ENCODE measurements at regions not wholly inside any gene's neighbourhood (a gene's known extent, or its start where the extent isn't known, plus 50 kb on each side); places are given as distances from the start of the nearest gene placed in this dataset.

DNA sequence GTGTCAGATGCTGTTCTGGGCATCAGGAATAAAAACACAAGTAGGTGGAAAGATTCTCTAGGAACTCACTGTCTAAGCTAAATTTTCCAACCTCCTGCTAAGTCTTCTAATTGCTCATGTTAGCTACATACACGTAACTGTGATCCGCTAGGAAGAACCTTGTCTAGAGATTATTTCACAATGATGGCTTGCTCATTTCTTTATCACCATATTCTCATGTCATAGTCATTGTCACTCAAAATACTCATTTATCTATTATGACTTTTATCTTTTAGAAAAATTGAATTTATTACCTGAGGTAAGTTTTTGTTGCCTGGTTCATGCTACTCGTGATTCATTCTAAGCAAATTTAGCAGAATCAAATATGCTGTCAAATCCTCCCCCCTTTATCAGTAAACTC lies 1402.4 kb upstream of the FLRT2 start:
- TF ChIP-seq, protein P1, sequence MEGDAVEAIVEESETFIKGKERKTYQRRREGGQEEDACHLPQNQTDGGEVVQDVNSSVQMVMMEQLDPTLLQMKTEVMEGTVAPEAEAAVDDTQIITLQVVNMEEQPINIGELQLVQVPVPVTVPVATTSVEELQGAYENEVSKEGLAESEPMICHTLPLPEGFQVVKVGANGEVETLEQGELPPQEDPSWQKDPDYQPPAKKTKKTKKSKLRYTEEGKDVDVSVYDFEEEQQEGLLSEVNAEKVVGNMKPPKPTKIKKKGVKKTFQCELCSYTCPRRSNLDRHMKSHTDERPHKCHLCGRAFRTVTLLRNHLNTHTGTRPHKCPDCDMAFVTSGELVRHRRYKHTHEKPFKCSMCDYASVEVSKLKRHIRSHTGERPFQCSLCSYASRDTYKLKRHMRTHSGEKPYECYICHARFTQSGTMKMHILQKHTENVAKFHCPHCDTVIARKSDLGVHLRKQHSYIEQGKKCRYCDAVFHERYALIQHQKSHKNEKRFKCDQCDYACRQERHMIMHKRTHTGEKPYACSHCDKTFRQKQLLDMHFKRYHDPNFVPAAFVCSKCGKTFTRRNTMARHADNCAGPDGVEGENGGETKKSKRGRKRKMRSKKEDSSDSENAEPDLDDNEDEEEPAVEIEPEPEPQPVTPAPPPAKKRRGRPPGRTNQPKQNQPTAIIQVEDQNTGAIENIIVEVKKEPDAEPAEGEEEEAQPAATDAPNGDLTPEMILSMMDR (IDR thresholded peaks at IDR 0.05; ENCODE audit: borderline replicate concordance, control extremely low read depth, extremely low read depth, insufficient read depth, missing control alignments) = no peak
- no peak for DNase-seq (ENCODE audit: low spot score)
- in situ Hi-C loops (cut with MboI; ENCODE audit: low sequenced_read_pairs, unreplicated experiment) = no loop called here

DNA sequence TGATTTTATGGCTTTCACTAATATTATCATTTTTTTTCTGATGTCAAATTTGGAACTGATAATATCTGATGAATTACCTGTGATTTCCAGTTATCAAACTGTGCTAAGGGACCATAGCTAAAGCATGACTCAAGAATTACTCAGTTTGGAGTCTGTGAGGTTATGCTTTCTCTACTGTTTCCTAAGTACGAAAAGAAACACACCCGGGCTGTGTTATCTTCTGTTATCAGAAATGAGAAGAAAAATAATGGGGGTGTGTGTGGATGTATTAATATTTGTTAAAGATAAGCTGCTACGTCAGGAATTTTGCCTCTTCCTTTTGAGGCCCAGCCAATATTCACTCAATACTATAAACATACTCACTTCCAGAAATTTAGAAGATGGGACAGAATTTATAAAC lies 1401.9 kb upstream of the FLRT2 start:
- DNase-seq (ENCODE audit: low spot score) = no peak
- in situ Hi-C loops (cut with MboI; ENCODE audit: low sequenced_read_pairs, unreplicated experiment) = no loop called here
- TF ChIP-seq, protein P1 (IDR thresholded peaks at IDR 0.05; ENCODE audit: borderline replicate concordance, control extremely low read depth, extremely low read depth, insufficient read depth, missing control alignments) = no peak

DNA sequence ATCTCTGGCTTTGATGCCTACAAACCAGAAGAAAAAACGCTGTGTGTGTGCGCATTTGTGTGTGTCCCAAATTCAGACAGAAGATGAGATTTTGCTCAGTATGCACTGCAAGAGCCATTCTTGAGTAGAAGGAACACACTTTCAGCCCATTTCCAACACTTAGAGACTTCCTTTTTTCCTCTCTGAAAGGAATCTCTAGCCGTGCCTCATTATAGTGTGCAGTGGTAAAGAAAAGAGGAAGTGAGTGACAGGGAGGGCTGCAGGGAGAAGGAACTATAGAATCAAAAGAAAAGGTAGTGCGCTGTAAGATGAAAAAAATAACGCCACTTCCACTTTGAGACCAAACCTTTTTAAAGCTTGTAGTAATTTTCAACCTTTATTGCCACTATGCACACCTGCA lies 1400.9 kb upstream of the FLRT2 start:
- TF ChIP-seq, protein P1 (IDR thresholded peaks at IDR 0.05; ENCODE audit: borderline replicate concordance, control extremely low read depth, extremely low read depth, insufficient read depth, missing control alignments) = no peak
- in situ Hi-C loops (cut with MboI; ENCODE audit: low sequenced_read_pairs, unreplicated experiment) = no loop called here
- no peak for DNase-seq (ENCODE audit: low spot score)

- DNase-seq (ENCODE audit: low spot score) = no peak
- TF ChIP-seq, protein P1 (IDR thresholded peaks at IDR 0.05; ENCODE audit: borderline replicate concordance, control extremely low read depth, extremely low read depth, insufficient read depth, missing control alignments) = no peak
- in situ Hi-C loops (cut with MboI; ENCODE audit: low sequenced_read_pairs, unreplicated experiment) = no loop called here
These were observed 1400.0 kb upstream of the FLRT2 start for GRCh38 chr14:84129941-84130340.

DNA sequence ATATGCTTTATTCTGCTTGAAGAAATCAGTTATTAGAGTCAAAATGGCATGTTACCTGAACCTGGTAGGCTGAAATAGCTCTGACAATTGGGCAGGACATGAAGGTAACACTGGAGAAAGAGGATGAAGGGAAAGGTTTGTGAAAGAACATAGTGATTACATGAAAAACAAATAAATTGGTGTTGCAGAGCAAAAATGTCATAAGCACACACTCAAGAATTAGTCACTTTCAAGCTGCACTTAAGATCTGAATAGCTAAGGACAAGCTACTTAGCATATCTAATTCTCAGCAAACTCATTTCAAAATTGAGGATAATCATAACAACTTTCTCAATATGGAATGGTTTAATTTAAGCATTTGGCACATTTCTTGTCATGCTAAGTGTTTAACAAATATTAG lies 1398.0 kb upstream of the FLRT2 start:
- in situ Hi-C loops (cut with MboI; ENCODE audit: low sequenced_read_pairs, unreplicated experiment) = no loop called here

GRCh38 chr14:84144166-84144565 lies 1385.8 kb upstream of the FLRT2 start:
- in situ Hi-C loops (cut with MboI; ENCODE audit: low sequenced_read_pairs, unreplicated experiment) = no loop called here
- TF ChIP-seq, protein P1 (IDR thresholded peaks at IDR 0.05; ENCODE audit: borderline replicate concordance, control extremely low read depth, extremely low read depth, insufficient read depth, missing control alignments) = no peak
- no peak for DNase-seq (ENCODE audit: low spot score)

More for the DNA sequence above, 1398.0 kb upstream of the FLRT2 start:
- TF ChIP-seq, protein P1 (IDR thresholded peaks at IDR 0.05; ENCODE audit: borderline replicate concordance, control extremely low read depth, extremely low read depth, insufficient read depth, missing control alignments) = no peak
- DNase-seq (ENCODE audit: low spot score) = no peak

DNA sequence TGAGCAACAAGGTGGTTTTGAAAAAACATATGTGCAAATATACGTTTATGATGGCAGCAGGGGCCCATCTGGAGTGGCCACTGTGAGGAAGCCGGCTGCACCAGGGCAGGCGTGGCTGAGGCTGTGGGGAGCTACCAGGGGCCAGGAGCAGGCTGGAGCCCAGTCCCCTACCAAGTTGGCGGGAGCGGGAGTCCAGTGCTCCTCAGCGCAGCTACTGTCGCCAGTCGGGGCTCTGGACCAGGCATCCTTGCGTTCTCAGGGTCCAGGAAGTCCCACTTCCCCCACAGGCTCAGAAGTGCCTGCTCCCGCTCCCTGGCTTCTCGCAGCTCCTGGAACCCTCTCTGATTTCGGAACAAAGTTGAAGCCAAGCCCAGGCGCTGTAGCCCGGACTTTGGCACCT lies 1377.5 kb upstream of the FLRT2 start:
- TF ChIP-seq, protein P1 (IDR thresholded peaks at IDR 0.05; ENCODE audit: borderline replicate concordance, control extremely low read depth, extremely low read depth, insufficient read depth, missing control alignments) = no peak
- DNase-seq (ENCODE audit: low spot score) = no peak
- in situ Hi-C loops (cut with MboI; ENCODE audit: low sequenced_read_pairs, unreplicated experiment) = no loop called here

Measured in GM13976 (cell line).